IMR-90 (cell line): ENCODE measurements at regions not wholly inside any gene's neighbourhood (a gene's known extent, or its start where the extent isn't known, plus 50 kb on each side); places are given as distances from the start of the nearest gene placed in this dataset.

ENCODE experiments used
- ATAC-seq: fragments of 200-7000 bp; cut with Tn5 transposase; 2 replicates; pipeline ENCODE4 v1.9.1; 2020; ENCODE audit warnings: low read depth, mild to moderate bottlenecking, moderate library complexity
- BruUV-seq: library from RNA; stranded (reverse); fragments of 400-500 nt; replicated peaks from 2 replicates; lab custom pipeline; 2021; lab: Mats Ljungman, UMichigan
- CTCF ChIA-PET: fragments of 300-600 bp; formaldehyde crosslinking; extraction: SDS; loops from one replicate; lab custom pipeline; 2021; ENCODE audit warnings: antibody characterized with exemption; lab: Yijun Ruan, JAX
- POLR2A ChIA-PET: fragments of 300-600 bp; sonication (Branson Sonifier 250); formaldehyde crosslinking; loops from one replicate; lab custom pipeline; 2022; ENCODE audit warnings: antibody characterized with exemption; ENCODE audit not compliant: unreplicated experiment; lab: Charles Lee
- DNase-seq: peaks from one replicate; pipeline ENCODE4 v3.0.0; 2013
- H2AFZ ChIP-seq: replicated peaks from 2 replicates; pipeline ENCODE3; 2013; ENCODE audit warnings: low read length, mild to moderate bottlenecking; ENCODE audit not compliant: poor library complexity
- H2AK5ac ChIP-seq: 2 replicates; pipeline ENCODE4 v1.6.1; 2013; ENCODE audit warnings: low read depth, low read length, inconsistent platforms
- H2AK9ac ChIP-seq: replicated peaks from 2 replicates; pipeline ENCODE3; 2013; ENCODE audit warnings: mild to moderate bottlenecking, low read depth, low read length, moderate library complexity; ENCODE audit not compliant: poor library complexity
- H2BK120ac ChIP-seq: 2 replicates; pipeline ENCODE4 v1.6.1; 2013; ENCODE audit warnings: low read depth, low read length, inconsistent platforms
- H2BK15ac ChIP-seq: 3 replicates; pipeline ENCODE4 v1.6.1; 2013; ENCODE audit warnings: low read depth, low read length, inconsistent platforms
- H2BK20ac ChIP-seq: 2 replicates; pipeline ENCODE4 v1.6.1; 2013; ENCODE audit warnings: low read depth, mild to moderate bottlenecking, inconsistent platforms, low read length, moderate library complexity
- H2BK5ac ChIP-seq: 2 replicates; pipeline ENCODE4 v1.6.1; 2013; ENCODE audit warnings: mild to moderate bottlenecking, low read depth, low read length, inconsistent platforms; ENCODE audit not compliant: poor library complexity, severe bottlenecking
- H3K14ac ChIP-seq: replicated peaks from 2 replicates; pipeline ENCODE4 v1.6.1; 2013; ENCODE audit warnings: low read depth, low read length, inconsistent platforms
- H3K18ac ChIP-seq: 2 replicates; pipeline ENCODE4 v1.6.1; 2013; ENCODE audit warnings: low read depth, low read length, control low read depth
- H3K23ac ChIP-seq: 2 replicates; pipeline ENCODE4 v1.6.1; 2013; ENCODE audit warnings: low read depth, low read length, inconsistent platforms
- H3K27ac ChIP-seq: 2 replicates; pipeline ENCODE4 v1.5.1; 2013; ENCODE audit warnings: mild to moderate bottlenecking, control low read depth, low read length; ENCODE audit not compliant: insufficient read depth
- H3K27me3 ChIP-seq: 2 replicates; pipeline ENCODE4 v1.6.1; 2013; ENCODE audit warnings: low read length; ENCODE audit not compliant: control insufficient read depth, insufficient read depth
- H3K36me3 ChIP-seq: 2 replicates; pipeline ENCODE4 v1.6.1; 2013; ENCODE audit warnings: low read length, mixed read lengths; ENCODE audit not compliant: control insufficient read depth, insufficient read depth
- H3K4ac ChIP-seq: 2 replicates; pipeline ENCODE4 v1.6.1; 2013; ENCODE audit warnings: low read depth, low read length, inconsistent platforms
- H3K4me1 ChIP-seq: 2 replicates; pipeline ENCODE4 v1.6.1; 2013; ENCODE audit warnings: low read length, mixed read lengths; ENCODE audit not compliant: control insufficient read depth, insufficient read depth
- H3K4me2 ChIP-seq: 2 replicates; pipeline ENCODE4 v1.6.1; 2013; ENCODE audit warnings: low read depth, mild to moderate bottlenecking, control low read depth, low read length, moderate library complexity
- H3K4me3 ChIP-seq: 2 replicates; pipeline ENCODE4 v1.5.1; 2013; ENCODE audit warnings: low read depth, mild to moderate bottlenecking, control low read depth, low read length, moderate library complexity; ENCODE audit not compliant: insufficient read depth
- H3K56ac ChIP-seq: 2 replicates; pipeline ENCODE4 v1.6.1; 2013; ENCODE audit warnings: low read length, inconsistent platforms; ENCODE audit not compliant: insufficient read depth; ENCODE audit errors: extremely low read depth
- H3K79me1 ChIP-seq, 2 experiments: 2 replicates each; pipeline ENCODE4 v1.6.1; 2013; ENCODE audit warnings: low read length in 2 of 2, inconsistent platforms in 1 of 2, low read depth in 1 of 2
- H3K9ac ChIP-seq: 2 replicates; pipeline ENCODE4 v1.6.1; 2013; ENCODE audit warnings: low read depth, low read length, control low read depth
- H3K9me1 ChIP-seq: 2 replicates; pipeline ENCODE4 v1.6.1; 2013; ENCODE audit warnings: low read length, inconsistent platforms; ENCODE audit not compliant: insufficient read depth
- H3K9me3 ChIP-seq: 2 replicates; pipeline ENCODE4 v1.6.1; 2013; ENCODE audit warnings: low read length; ENCODE audit not compliant: control insufficient read depth, insufficient read depth
- H4K20me1 ChIP-seq: 2 replicates; pipeline ENCODE4 v1.6.1; 2013; ENCODE audit warnings: low read length, inconsistent platforms; ENCODE audit not compliant: insufficient read depth
- H4K5ac ChIP-seq: 2 replicates; pipeline ENCODE4 v1.6.1; 2013; ENCODE audit warnings: mild to moderate bottlenecking, low read depth, low read length, control low read depth
- H4K8ac ChIP-seq, 2 experiments: 2 replicates each; pipeline ENCODE4 v1.6.1; 2013; ENCODE audit warnings: low read depth in 2 of 2, low read length in 2 of 2, control low read depth in 1 of 2, inconsistent platforms in 1 of 2
- H4K91ac ChIP-seq: 2 replicates; pipeline ENCODE4 v1.6.1; 2013; ENCODE audit warnings: low read depth, low read length, inconsistent platforms; ENCODE audit not compliant: insufficient read depth
- BHLHE40 ChIP-seq: fragments of 150-350 bp; IDR thresholded peaks from 2 replicates; pipeline ENCODE4 v1.6.1; 2016; ENCODE audit warnings: mild to moderate bottlenecking, low read depth, low read length
- CEBPB ChIP-seq: IDR thresholded peaks from 2 replicates; pipeline ENCODE4 v1.6.1; 2012; ENCODE audit warnings: low read depth, low read length, improper control_type of control experiment
- CHD1 ChIP-seq: IDR thresholded peaks from 2 replicates; pipeline ENCODE4 v1.6.1; 2012; ENCODE audit warnings: low read depth, low read length, improper control_type of control experiment
- ELK1 ChIP-seq: fragments of 150-350 bp; IDR thresholded peaks from 2 replicates; pipeline ENCODE4 v1.6.1; 2016; ENCODE audit warnings: low read depth, mild to moderate bottlenecking, low read length, moderate library complexity, borderline replicate concordance
- FOS ChIP-seq: fragments of 150-350 bp; IDR thresholded peaks from 2 replicates; pipeline ENCODE4 v1.6.1; 2016; ENCODE audit warnings: low read depth, low read length
- MAZ ChIP-seq: IDR thresholded peaks from 2 replicates; pipeline ENCODE4 v1.6.1; 2012; ENCODE audit warnings: low read depth, mild to moderate bottlenecking, low read length, improper control_type of control experiment, moderate library complexity, borderline replicate concordance
- NFE2L2 ChIP-seq: fragments of 150-350 bp; IDR thresholded peaks from 2 replicates; pipeline ENCODE4 v1.6.1; 2016; ENCODE audit warnings: low read depth, mild to moderate bottlenecking, low read length
- POLR2A ChIP-seq: IDR thresholded peaks from 2 replicates; pipeline ENCODE4 v1.6.1; 2012; ENCODE audit warnings: mild to moderate bottlenecking, low read depth, low read length
- RAD21 ChIP-seq: IDR thresholded peaks from 2 replicates; pipeline ENCODE4 v1.6.1; 2012; ENCODE audit warnings: low read length, improper control_type of control experiment
- RCOR1 ChIP-seq: IDR thresholded peaks from 2 replicates; pipeline ENCODE4 v1.6.1; 2012; ENCODE audit warnings: mild to moderate bottlenecking, low read length, improper control_type of control experiment; ENCODE audit not compliant: insufficient replicate concordance
- WGBS, 2 experiments: methylation state at CpG; one replicate each; pipeline versions ENCODE4 v1.1.5 to v1.1.7; 2013; ENCODE audit warnings: missing lambda C conversion rate in 2 of 2; ENCODE audit not compliant: insufficient read length in 1 of 2; ENCODE audit errors: extremely low coverage in 2 of 2; 5-methylcytosine and 5-hydroxymethylcytosine counted together
- dilution Hi-C: fragments of 300-500 bp; cut with HindIII; formaldehyde crosslinking; loops from one replicate; pipeline ENCODE4 v1.14.3; 2018; ENCODE audit warnings: low sequenced_read_pairs; ENCODE audit not compliant: unreplicated experiment
- in situ Hi-C: fragments of 300-500 bp; cut with MboI; formaldehyde crosslinking; loops from 3 replicates; pipeline ENCODE4 v1.14.3; 2019; ENCODE audit warnings: low sequenced_read_pairs, inconsistent platforms, mixed read lengths
- intact Hi-C: fragments of 100-400 bp; cut with micrococcal nuclease; formaldehyde crosslinking; loops from 2 replicates; pipeline ENCODE4 v1.10.0; 2022
- TF ChIP-seq, protein P1 (sequence below): fragments of 150-350 bp; IDR thresholded peaks from 2 replicates; pipeline ENCODE4 v1.6.1; 2017; ENCODE audit warnings: mild to moderate bottlenecking, antibody characterized with exemption, low read length, low read depth

GRCh38 chr2:44886414-44886813, 55.1 kb upstream of the SIX3 start:
- Histone ChIP-seq H3K9ac (no peak overlapping the region), H3K27ac (no peak overlapping the region), H3K23ac (no peak overlapping the region), H3K36me3 (no peaks in the 10 kb centered on the region), H3K9me3 (no peaks in the 10 kb centered on the region), H3K4me3 (no peak overlapping the region), H2BK20ac (no peak overlapping the region), H2BK15ac (no peak overlapping the region), H3K27me3 (peaks cover 13% of the 10 kb centered on the region), H3K4me2 (no peak overlapping the region), H3K4me1 (no peaks in the 10 kb centered on the region), H2BK5ac (no peak overlapping the region), H3K14ac (no peak overlapping the region), H3K18ac (no peak overlapping the region), H4K8ac (no peak overlapping the region), H3K4ac (no peak overlapping the region), H2AFZ (no peak overlapping the region), H2AK5ac (no peak overlapping the region), H3K79me1 (no peaks in the 10 kb centered on the region), H3K56ac (no peak overlapping the region), H4K20me1 (no peaks in the 10 kb centered on the region), H4K5ac (no peak overlapping the region), H4K91ac (no peak overlapping the region), H3K9me1 (no peaks in the 10 kb centered on the region), H2AK9ac (no peak overlapping the region), H2BK120ac (no peak overlapping the region)
- BruUV-seq, result no TSS peak
- POLR2A ChIA-PET, result no interaction called here
- dilution Hi-C loops, result no loop called here
- CTCF ChIA-PET, result interaction anchor here (0.6 kb wide), 1 partner anchor 31 kb away, joined by 4 read pairs; no protein-coding TSS in a partner anchor
- ATAC-seq (no peak), DNase-seq (no peak)
- WGBS, 2 experiments, result 0% methylated on average over 2 of the region's 10 CpGs; no CpG with 5 or more reads in 1 of the 2 experiments
- in situ Hi-C loops, result no loop called here
- intact Hi-C loops, result no loop called here
- TF ChIP-seq, protein P1, sequence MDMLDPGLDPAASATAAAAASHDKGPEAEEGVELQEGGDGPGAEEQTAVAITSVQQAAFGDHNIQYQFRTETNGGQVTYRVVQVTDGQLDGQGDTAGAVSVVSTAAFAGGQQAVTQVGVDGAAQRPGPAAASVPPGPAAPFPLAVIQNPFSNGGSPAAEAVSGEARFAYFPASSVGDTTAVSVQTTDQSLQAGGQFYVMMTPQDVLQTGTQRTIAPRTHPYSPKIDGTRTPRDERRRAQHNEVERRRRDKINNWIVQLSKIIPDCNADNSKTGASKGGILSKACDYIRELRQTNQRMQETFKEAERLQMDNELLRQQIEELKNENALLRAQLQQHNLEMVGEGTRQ, result no peak
- TF ChIP-seq RCOR1 (no peak), RAD21 (no peak), NFE2L2 (no peak), CEBPB (no peak), ELK1 (no peak), BHLHE40 (no peak), FOS (no peak), POLR2A (no peak), MAZ (no peak), CHD1 (no peak)
